K562 (cell line): ENCODE measurements at regions not wholly inside any gene's neighbourhood (a gene's known extent, or its start where the extent isn't known, plus 50 kb on each side); places are given as distances from the start of the nearest gene placed in this dataset.

Source experiments
- ATAC-seq: fragments of 200-7000 bp; cut with Tn5 transposase; 3 replicates; pipeline ENCODE4 v1.9.1; 2020; ENCODE audit warnings: moderate library complexity
- BruUV-seq: library from RNA; stranded (reverse); fragments of 400-500 nt; replicated peaks from 2 replicates; lab custom pipeline; 2021; lab: Mats Ljungman, UMichigan
- CTCF ChIA-PET: fragments of 300-600 bp; formaldehyde crosslinking; extraction: SDS; loops from one replicate; lab custom pipeline; 2021; ENCODE audit warnings: low intra/inter-chr PET ratio; lab: Yijun Ruan, JAX
- POLR2A ChIA-PET: fragments of 300-600, 350-650 bp; sonication (Branson Sonifier 250); formaldehyde crosslinking; extraction: SDS; loops from one replicate; lab custom pipeline; 2021; ENCODE audit warnings: antibody characterized with exemption, inconsistent platforms; lab: Yijun Ruan, JAX
- DNase-seq, 4 experiments: peaks; one replicate each; pipeline versions ENCODE4 v3.0.0 to v3.0.0-alpha.2; 2011 to 2018; ENCODE audit warnings: low spot score in 3 of 4, mixed read lengths in 3 of 4; ENCODE audit errors: extremely low read depth in 1 of 4
- FAIRE-seq: peaks from 2 replicates; lab custom pipeline; 2011; peaks lifted over from hg19 to GRCh38; lab: Jason Lieb, UNC
- H2AFZ ChIP-seq: 2 replicates; pipeline ENCODE4 v1.6.0; 2011; ENCODE audit warnings: low read depth, low read length, control low read depth, inconsistent platforms
- H3K27ac ChIP-seq: fragments of 200-600 bp; 3 replicates; pipeline ENCODE4 v1.8.0; 2011; ENCODE audit warnings: low read depth, mild to moderate bottlenecking, control low read depth, inconsistent platforms, low read length, moderate library complexity, mixed read lengths; ENCODE audit errors: extremely low read depth
- H3K27me3 ChIP-seq, 2 experiments: fragments of 300-600 bp in 1 of 2; 2 replicates in 1 of 2; 3 replicates in 1 of 2; pipeline versions ENCODE4 v1.6.0 to v1.8.0; 2011; ENCODE audit warnings: inconsistent platforms in 2 of 2, low read length in 2 of 2, mild to moderate bottlenecking in 1 of 2, mixed read lengths in 1 of 2, moderate library complexity in 1 of 2; ENCODE audit not compliant: control insufficient read depth in 2 of 2, insufficient read depth in 2 of 2
- H3K36me3 ChIP-seq: fragments of 300-600 bp; 3 replicates; pipeline ENCODE4 v1.8.0; 2011; ENCODE audit warnings: mild to moderate bottlenecking, low read length, inconsistent platforms; ENCODE audit not compliant: control insufficient read depth, insufficient read depth
- H3K4me1 ChIP-seq, 2 experiments: fragments of 200-600 bp in 1 of 2; replicated peaks in 1 of 2; 2 replicates in 1 of 2; 3 replicates in 1 of 2; pipeline versions ENCODE4 v1.5.1 to v1.8.0; 2011; ENCODE audit warnings: inconsistent platforms in 2 of 2, low read length in 2 of 2, mild to moderate bottlenecking in 1 of 2, mixed read lengths in 1 of 2, moderate library complexity in 1 of 2; ENCODE audit not compliant: control insufficient read depth in 2 of 2, insufficient read depth in 2 of 2
- H3K4me2 ChIP-seq: 2 replicates; pipeline ENCODE4 v1.6.1; 2011; ENCODE audit warnings: low read length, control low read depth, inconsistent platforms, mixed read lengths; ENCODE audit not compliant: insufficient read depth
- H3K4me3 ChIP-seq: fragments of 200-600 bp; sonication (generic), shearing (Covaris generic); 2 replicates; pipeline ENCODE4 v1.5.1; 2016; ENCODE audit warnings: control low read depth, inconsistent platforms
- H3K79me2 ChIP-seq: fragments of 200-600 bp; 3 replicates; pipeline ENCODE4 v1.8.0; 2011; ENCODE audit warnings: low read length, inconsistent platforms; ENCODE audit not compliant: control insufficient read depth, insufficient read depth
- H3K9ac ChIP-seq, 2 experiments: 2 replicates each; pipeline versions ENCODE4 v1.6.0 to v1.6.1; 2011; ENCODE audit warnings: low read depth in 2 of 2, low read length in 2 of 2, control low read depth in 1 of 2, inconsistent platforms in 1 of 2, mild to moderate bottlenecking in 1 of 2, mixed read lengths in 1 of 2; ENCODE audit not compliant: insufficient read depth in 1 of 2
- H3K9me1 ChIP-seq: one replicate; pipeline ENCODE4 v1.6.0; 2011; ENCODE audit warnings: inconsistent platforms, mild to moderate bottlenecking, low read length, moderate library complexity; ENCODE audit not compliant: control insufficient read depth, insufficient read depth
- H3K9me3 ChIP-seq: replicated peaks from 2 replicates; pipeline ENCODE4 v1.5.1; 2011; ENCODE audit warnings: low read depth, low read length, inconsistent platforms; ENCODE audit not compliant: control insufficient read depth, insufficient read depth
- H4K20me1 ChIP-seq: replicated peaks from 2 replicates; pipeline ENCODE4 v1.6.1; 2011; ENCODE audit warnings: low read length, inconsistent platforms, mixed read lengths; ENCODE audit not compliant: control insufficient read depth, insufficient read depth
- COPS2 ChIP-seq: fragments of 450-650 bp; conservative IDR thresholded peaks from 2 replicates; pipeline ENCODE4 v1.6.1; 2016; ENCODE audit warnings: mild to moderate bottlenecking, moderate library complexity
- CREB1 ChIP-seq, 2 experiments: sonication (generic) in 1 of 2; formaldehyde crosslinking in 1 of 2; IDR thresholded peaks; 2 replicates each; pipeline versions ENCODE4 v1.6.1 to v1.8.0; 2012 to 2022; ENCODE audit warnings: inconsistent platforms in 1 of 2, mild to moderate bottlenecking in 1 of 2, missing genetic modification reagents in 1 of 2, moderate library complexity in 1 of 2
- FOXP4 ChIP-seq: sonication (generic); formaldehyde crosslinking; IDR thresholded peaks from 2 replicates; pipeline ENCODE4 v1.8.0; 2022; ENCODE audit warnings: mild to moderate bottlenecking, missing genetic modification reagents, borderline replicate concordance
- HDAC2 ChIP-seq: fragments of 450-650 bp; IDR thresholded peaks from 2 replicates; pipeline ENCODE4 v1.6.1; 2016; ENCODE audit warnings: mild to moderate bottlenecking
- JUND ChIP-seq, 2 experiments: IDR thresholded peaks; 2 replicates in 1 of 2; 3 replicates in 1 of 2; pipeline ENCODE4 v1.6.1; 2011; ENCODE audit warnings: borderline replicate concordance in 2 of 2, low read depth in 2 of 2, low read length in 2 of 2, improper control_type of control experiment in 1 of 2, missing biosample characterization in 1 of 2, missing genetic modification characterization in 1 of 2, missing genetic modification reagents in 1 of 2
- KAT7 ChIP-seq: sonication (generic); formaldehyde crosslinking; IDR thresholded peaks from 2 replicates; pipeline ENCODE4 v1.8.0; 2022; ENCODE audit warnings: missing genetic modification reagents, mild to moderate bottlenecking, borderline replicate concordance
- LARP7 ChIP-seq: fragments of 450-650 bp; IDR thresholded peaks from 2 replicates; pipeline ENCODE4 v1.6.1; 2016
- MCM2 ChIP-seq: fragments of 450-650 bp; IDR thresholded peaks from 2 replicates; pipeline ENCODE4 v1.6.1; 2017; ENCODE audit warnings: low read depth, mild to moderate bottlenecking
- NFE2 ChIP-seq: IDR thresholded peaks from 2 replicates; pipeline ENCODE4 v1.6.1; 2014; ENCODE audit warnings: antibody characterized with exemption, low read depth
- PBX2 ChIP-seq, 2 experiments: IDR thresholded peaks in 1 of 2; conservative IDR thresholded peaks in 1 of 2; 2 replicates each; pipeline ENCODE4 v1.6.1; 2016; ENCODE audit warnings: low read depth in 2 of 2, mild to moderate bottlenecking in 1 of 2, missing compliant biosample characterization in 1 of 2, missing genetic modification characterization in 1 of 2, moderate library complexity in 1 of 2
- ZHX1 ChIP-seq: fragments of 150-350 bp; conservative IDR thresholded peaks from 2 replicates; pipeline ENCODE4 v1.6.1; 2014; ENCODE audit warnings: low read length
- ZNF232 ChIP-seq: sonication (generic); formaldehyde crosslinking; IDR thresholded peaks from 2 replicates; pipeline ENCODE4 v1.8.0; 2022; ENCODE audit warnings: mild to moderate bottlenecking, missing genetic modification reagents
- ZNF324 ChIP-seq: fragments of 250-450 bp; sonication (Bioruptor Pico); IDR thresholded peaks from 2 replicates; pipeline ENCODE4 v1.4.0; 2020; ENCODE audit warnings: mild to moderate bottlenecking
- ZNF589 ChIP-seq: fragments of 200-800 bp; sonication (Bioruptor generic); IDR thresholded peaks from 2 replicates; pipeline ENCODE4 v1.6.1; 2016; ENCODE audit warnings: low read depth, missing genetic modification characterization, missing compliant biosample characterization
- WGBS: fragments of 100-300 bp; shearing (Covaris generic); methylation state at CpG from one replicate; pipeline ENCODE4 v1.1.6; 2016; ENCODE audit warnings: low coverage, mixed read lengths; ENCODE audit not compliant: insufficient coverage; ENCODE audit errors: missing lambda C conversion rate; 5-methylcytosine and 5-hydroxymethylcytosine counted together
- in situ Hi-C: fragments of 300-500 bp; cut with MboI; formaldehyde crosslinking; loops from 4 replicates; pipeline ENCODE4 v1.15.0; 2018; ENCODE audit warnings: inconsistent platforms, mixed read lengths
- intact Hi-C: fragments of 100-400 bp; cut with micrococcal nuclease; formaldehyde crosslinking; loops from 2 replicates; pipeline ENCODE4 v1.14.2; 2022

- no peak for ATAC-seq
- 0% methylated on average over 4 of the region's 4 CpGs for WGBS
- Histone ChIP-seq H3K9ac (no peak overlapping the region), H3K9me1 (no peaks in the 10 kb centered on the region), H4K20me1 (no peaks in the 10 kb centered on the region; the same call in 1 of the 2 replicates), H3K4me3 (no peak overlapping the region), H3K27ac (no peak overlapping the region), H3K36me3 (no peaks in the 10 kb centered on the region), H3K9me3 (no peaks in the 10 kb centered on the region), H2AFZ (no peak overlapping the region), H3K27me3 (no peaks in the 10 kb centered on the region), H3K79me2 (no peaks in the 10 kb centered on the region), H3K4me1 (no peaks in the 10 kb centered on the region), H3K4me2 (no peak overlapping the region)
- ChIA-PET POLR2A (interaction anchor here (0.8 to 1.5 kb wide), 2 partner anchors 12 to 22 kb away, joined by 3 to 5 read pairs; a partner anchor contains a TSS), CTCF (no interaction called here)
- DNase-seq, result no peak
- FAIRE-seq, result no peak
- no TSS peak for BruUV-seq
- intact Hi-C loops (no loop called here), in situ Hi-C loops (no loop called here)
- TF ChIP-seq KAT7 (no peak), ZNF324 (CRISPR knock-in tag) (no peak), COPS2 (no peak), LARP7 (no peak), MCM2 (no peak), ZNF232 (no peak), NFE2 (no peak), CREB1 (IDR thresholded peaks at IDR 0.05) (no peak), CREB1 (CRISPR knock-in tag; IDR thresholded peaks at IDR 0.05) (no peak), HDAC2 (no peak), PBX2 (CRISPR knock-in tag; IDR thresholded peaks at IDR 0.05; ENCODE audit: low read depth) (no peak), PBX2 (tag; conservative IDR thresholded peaks at IDR 0.05; ENCODE audit: low read depth) (no peak), FOXP4 (CRISPR knock-in tag) (no peak), JUND (IDR thresholded peaks at IDR 0.05; ENCODE audit: borderline replicate concordance, low read depth, low read length) (no peak), JUND (tag; IDR thresholded peaks at IDR 0.05; ENCODE audit: borderline replicate concordance, low read depth, low read length) (no peak), ZHX1 (no peak), ZNF589 (no peak)
Measured at GRCh38 chr7:10918093-10918590, 55.5 kb upstream of the PHF14 start.
